ENCODE measurements at regions not wholly inside any gene's neighbourhood (a gene's known extent, or its start where the extent isn't known, plus 50 kb on each side); places are given as distances from the start of the nearest gene placed in this dataset.
A peak's percentile ranks its signal among the peaks of the same experiment; 100 is the strongest.

- no peak overlapping the region for H3K27ac ChIP-seq
- ChIA-PET POLR2A (ENCODE audit: low non-redundant PET) (no interaction called here), CTCF (interaction anchor here (0.6 to 0.7 kb wide), 2 partner anchors 19 to 66 kb away, joined by 3 read pairs; no protein-coding TSS in a partner anchor)
- no peak for DNase-seq (ENCODE audit: low spot score)
- TF ChIP-seq, protein P1, sequence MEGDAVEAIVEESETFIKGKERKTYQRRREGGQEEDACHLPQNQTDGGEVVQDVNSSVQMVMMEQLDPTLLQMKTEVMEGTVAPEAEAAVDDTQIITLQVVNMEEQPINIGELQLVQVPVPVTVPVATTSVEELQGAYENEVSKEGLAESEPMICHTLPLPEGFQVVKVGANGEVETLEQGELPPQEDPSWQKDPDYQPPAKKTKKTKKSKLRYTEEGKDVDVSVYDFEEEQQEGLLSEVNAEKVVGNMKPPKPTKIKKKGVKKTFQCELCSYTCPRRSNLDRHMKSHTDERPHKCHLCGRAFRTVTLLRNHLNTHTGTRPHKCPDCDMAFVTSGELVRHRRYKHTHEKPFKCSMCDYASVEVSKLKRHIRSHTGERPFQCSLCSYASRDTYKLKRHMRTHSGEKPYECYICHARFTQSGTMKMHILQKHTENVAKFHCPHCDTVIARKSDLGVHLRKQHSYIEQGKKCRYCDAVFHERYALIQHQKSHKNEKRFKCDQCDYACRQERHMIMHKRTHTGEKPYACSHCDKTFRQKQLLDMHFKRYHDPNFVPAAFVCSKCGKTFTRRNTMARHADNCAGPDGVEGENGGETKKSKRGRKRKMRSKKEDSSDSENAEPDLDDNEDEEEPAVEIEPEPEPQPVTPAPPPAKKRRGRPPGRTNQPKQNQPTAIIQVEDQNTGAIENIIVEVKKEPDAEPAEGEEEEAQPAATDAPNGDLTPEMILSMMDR (conservative IDR thresholded peaks at IDR 0.05; ENCODE audit: low read depth): no peak
These were observed 593.3 kb downstream of the CPS1 start for GRCh38 chr2:211149731-211150130.

GRCh38 chr2:211157211-211157610 is 600.8 kb downstream of the CPS1 start:
- no peak for DNase-seq (ENCODE audit: low spot score)
- ChIA-PET CTCF (interaction anchor here (0.5 to 0.9 kb wide), 8 partner anchors 23 to 1494 kb away, joined by 3 to 6 read pairs (median 4); no protein-coding TSS in a partner anchor), POLR2A (ENCODE audit: low non-redundant PET) (no interaction called here)
- TF ChIP-seq, protein P1 (conservative IDR thresholded peaks at IDR 0.05; ENCODE audit: low read depth): no peak
- no peak overlapping the region for H3K27ac ChIP-seq

DNA sequence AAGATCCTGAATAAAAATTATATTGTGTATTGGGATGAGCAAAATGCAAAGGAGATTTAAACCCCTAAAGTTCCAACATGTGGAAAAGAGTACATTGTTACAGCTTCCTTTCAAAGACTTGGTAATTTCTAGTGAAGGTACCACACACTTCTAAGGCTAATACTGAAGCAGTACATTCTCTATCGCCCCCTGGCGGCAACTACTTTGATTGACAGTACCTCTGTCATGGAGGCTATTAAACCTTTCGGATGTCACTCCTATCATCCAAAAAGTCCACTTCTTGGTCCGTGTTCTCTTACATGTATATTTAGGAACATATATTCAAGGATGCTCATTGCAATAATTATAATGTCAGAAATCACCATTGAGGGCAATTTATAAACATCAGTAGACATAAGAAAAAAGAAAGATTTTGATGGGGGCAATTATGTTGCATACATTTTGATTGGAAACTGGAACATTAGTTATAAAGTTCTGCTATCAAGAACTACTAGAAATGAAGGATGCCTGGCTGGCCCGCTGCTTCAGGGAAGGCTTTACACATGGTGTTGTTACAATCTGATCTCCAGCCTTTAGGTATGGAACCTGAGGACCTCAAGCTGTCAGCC is 601.6 kb downstream of the CPS1 start:
- ChIA-PET CTCF (interaction anchor here (0.5 to 0.9 kb wide), 8 partner anchors 22 to 955 kb away, joined by 3 to 6 read pairs (median 4); no protein-coding TSS in a partner anchor), POLR2A (ENCODE audit: low non-redundant PET) (no interaction called here)
- peak; percentile 28 for DNase-seq (ENCODE audit: low spot score)
- TF ChIP-seq, protein P1 (conservative IDR thresholded peaks at IDR 0.05; ENCODE audit: low read depth): peak; percentile 84
- no peak overlapping the region for H3K27ac ChIP-seq

DNA sequence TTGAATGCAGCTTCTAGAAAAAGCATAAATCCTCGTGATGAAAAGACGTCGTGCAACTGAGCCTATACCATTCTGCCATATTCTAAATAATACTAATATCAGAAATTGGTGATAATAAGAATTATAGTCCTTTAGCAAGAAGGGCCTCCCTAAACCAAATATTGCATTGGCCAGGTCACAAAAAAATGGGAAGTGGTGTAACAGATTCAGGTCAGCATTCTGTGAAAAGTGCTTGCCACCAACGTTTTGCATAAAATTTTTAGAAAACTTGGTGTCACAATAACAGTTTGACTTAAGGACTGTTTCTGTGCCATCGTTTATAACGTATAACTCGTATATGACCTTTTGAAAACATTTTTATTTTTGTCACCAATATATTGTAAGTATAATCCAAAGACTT is 603.6 kb downstream of the CPS1 start:
- TF ChIP-seq, protein P1 (conservative IDR thresholded peaks at IDR 0.05; ENCODE audit: low read depth): no peak
- ChIA-PET CTCF (interaction anchor here (0.9 kb wide), 1 partner anchor 122 kb away, joined by 3 read pairs; no protein-coding TSS in a partner anchor), POLR2A (ENCODE audit: low non-redundant PET) (no interaction called here)
- no peak overlapping the region for H3K27ac ChIP-seq
- no peak for DNase-seq (ENCODE audit: low spot score)

- H3K27ac ChIP-seq: no peak overlapping the region
- DNase-seq (ENCODE audit: low spot score): no peak
- ChIA-PET CTCF (interaction anchor here (0.6 kb wide), 1 partner anchor 498 kb away, joined by 5 read pairs; no protein-coding TSS in a partner anchor), POLR2A (ENCODE audit: low non-redundant PET) (no interaction called here)
- TF ChIP-seq, protein P1 (conservative IDR thresholded peaks at IDR 0.05; ENCODE audit: low read depth): no peak
These were observed 604.8 kb downstream of the CPS1 start for GRCh38 chr2:211161236-211161635.

- no peak overlapping the region for H3K27ac ChIP-seq
- TF ChIP-seq, protein P1 (conservative IDR thresholded peaks at IDR 0.05; ENCODE audit: low read depth): no peak
- CTCF ChIA-PET: no interaction called here
- DNase-seq (ENCODE audit: low spot score): no peak
- POLR2A ChIA-PET (ENCODE audit: low non-redundant PET): no interaction called here
These were observed 606.5 kb downstream of the CPS1 start for GRCh38 chr2:211162911-211163310.

All from RWPE1 (cell line).